ENCODE measurements at regions not wholly inside any gene's neighbourhood (a gene's known extent, or its start where the extent isn't known, plus 50 kb on each side); places are given as distances from the start of the nearest gene placed in this dataset.

GRCh38 chr5:166083183-166083959 lies 2208.1 kb upstream of the WWC1 start:
- Histone ChIP-seq H3K36me3 (replicated peaks; ENCODE audit: insufficient read depth, low read depth) (no peaks in the 10 kb centered on the region), H3K79me2 (no peaks in the 10 kb centered on the region), H3K27me3 (no peaks in the 10 kb centered on the region), H4K20me1 (ENCODE audit: insufficient read depth, poor library complexity, severe bottlenecking) (no peaks in the 10 kb centered on the region), H2AFZ (no peak overlapping the region), H3K4me1 (ENCODE audit: insufficient read depth) (no peaks in the 10 kb centered on the region), H3K4me2 (no peak overlapping the region), H3K27ac (no peak overlapping the region), H3K9me2 (replicated peaks; ENCODE audit: insufficient read depth) (no peaks in the 10 kb centered on the region), H3K9me3 (ENCODE audit: low read depth) (no peaks in the 10 kb centered on the region), H3K4me3 (no peak overlapping the region)
- TF ChIP-seq EZH2phosphoT487 (IDR thresholded peaks at IDR 0.05; ENCODE audit: low read depth, severe bottlenecking, unreplicated experiment) (no peak), EZH2 (IDR thresholded peaks at IDR 0.05; ENCODE audit: borderline replicate concordance) (no peak), CTCF (IDR thresholded peaks at IDR 0.05; ENCODE audit: poor library complexity) (no peak)
- 46% methylated on average over 11 of the region's 11 CpGs for WGBS (ENCODE audit: low lambda C conversion rate, missing lambda C conversion rate)
- no peak for DNase-seq (ENCODE audit: low spot score)

- H3K36me3 ChIP-seq (replicated peaks; ENCODE audit: insufficient read depth, low read depth), result no peaks in the 10 kb centered on the region
These were observed 2204.9 kb upstream of the WWC1 start for GRCh38 chr5:166086568-166086967.

GRCh38 chr5:166088389-166089039 lies 2202.9 kb upstream of the WWC1 start:
- TF ChIP-seq CTCF (IDR thresholded peaks at IDR 0.05; ENCODE audit: poor library complexity) (no peak), EZH2 (IDR thresholded peaks at IDR 0.05; ENCODE audit: borderline replicate concordance) (no peak), EZH2phosphoT487 (IDR thresholded peaks at IDR 0.05; ENCODE audit: low read depth, severe bottlenecking, unreplicated experiment) (no peak)
- Histone ChIP-seq H4K20me1 (ENCODE audit: insufficient read depth, poor library complexity, severe bottlenecking) (no peaks in the 10 kb centered on the region), H3K27me3 (no peaks in the 10 kb centered on the region), H3K9me2 (replicated peaks; ENCODE audit: insufficient read depth) (no peaks in the 10 kb centered on the region), H3K4me3 (no peak overlapping the region), H3K4me1 (ENCODE audit: insufficient read depth) (no peaks in the 10 kb centered on the region), H2AFZ (no peak overlapping the region), H3K27ac (no peak overlapping the region), H3K36me3 (replicated peaks; ENCODE audit: insufficient read depth, low read depth) (no peaks in the 10 kb centered on the region), H3K4me2 (no peak overlapping the region), H3K9me3 (ENCODE audit: low read depth) (no peaks in the 10 kb centered on the region), H3K79me2 (no peaks in the 10 kb centered on the region)
- no peak for DNase-seq (ENCODE audit: low spot score)
- WGBS (ENCODE audit: low lambda C conversion rate, missing lambda C conversion rate), result 25% methylated on average over 3 of the region's 3 CpGs

More at GRCh38 chr5:166086568-166086967, 2204.9 kb upstream of the WWC1 start:
- no peaks in the 10 kb centered on the region for H3K27me3 ChIP-seq
- TF ChIP-seq EZH2phosphoT487 (IDR thresholded peaks at IDR 0.05; ENCODE audit: low read depth, severe bottlenecking, unreplicated experiment), result no peak
- TF ChIP-seq EZH2 (IDR thresholded peaks at IDR 0.05; ENCODE audit: borderline replicate concordance), result no peak
- no peak for TF ChIP-seq CTCF (IDR thresholded peaks at IDR 0.05; ENCODE audit: poor library complexity)
- DNase-seq (ENCODE audit: low spot score), result no peak
- no peak overlapping the region for H3K4me3 ChIP-seq
- H3K9me2 ChIP-seq (replicated peaks; ENCODE audit: insufficient read depth), result no peaks in the 10 kb centered on the region
- no peaks in the 10 kb centered on the region for H3K9me3 ChIP-seq (ENCODE audit: low read depth)
- no peaks in the 10 kb centered on the region for H3K4me1 ChIP-seq (ENCODE audit: insufficient read depth)
- H4K20me1 ChIP-seq (ENCODE audit: insufficient read depth, poor library complexity, severe bottlenecking), result no peaks in the 10 kb centered on the region
- 68% methylated on average over 2 of the region's 2 CpGs for WGBS (ENCODE audit: low lambda C conversion rate, missing lambda C conversion rate)
- no peaks in the 10 kb centered on the region for H3K79me2 ChIP-seq
- H3K4me2 ChIP-seq, result no peak overlapping the region
- no peak overlapping the region for H2AFZ ChIP-seq
- H3K27ac ChIP-seq, result no peak overlapping the region

Measured in hepatocyte (in vitro differentiated cells).